ENCODE measurements at regions not wholly inside any gene's neighbourhood (a gene's known extent, or its start where the extent isn't known, plus 50 kb on each side); places are given as distances from the start of the nearest gene placed in this dataset.

GRCh38 chr12:17591005-17591681 is 498.9 kb downstream of the RERGL start:
- TF ChIP-seq, protein P1, sequence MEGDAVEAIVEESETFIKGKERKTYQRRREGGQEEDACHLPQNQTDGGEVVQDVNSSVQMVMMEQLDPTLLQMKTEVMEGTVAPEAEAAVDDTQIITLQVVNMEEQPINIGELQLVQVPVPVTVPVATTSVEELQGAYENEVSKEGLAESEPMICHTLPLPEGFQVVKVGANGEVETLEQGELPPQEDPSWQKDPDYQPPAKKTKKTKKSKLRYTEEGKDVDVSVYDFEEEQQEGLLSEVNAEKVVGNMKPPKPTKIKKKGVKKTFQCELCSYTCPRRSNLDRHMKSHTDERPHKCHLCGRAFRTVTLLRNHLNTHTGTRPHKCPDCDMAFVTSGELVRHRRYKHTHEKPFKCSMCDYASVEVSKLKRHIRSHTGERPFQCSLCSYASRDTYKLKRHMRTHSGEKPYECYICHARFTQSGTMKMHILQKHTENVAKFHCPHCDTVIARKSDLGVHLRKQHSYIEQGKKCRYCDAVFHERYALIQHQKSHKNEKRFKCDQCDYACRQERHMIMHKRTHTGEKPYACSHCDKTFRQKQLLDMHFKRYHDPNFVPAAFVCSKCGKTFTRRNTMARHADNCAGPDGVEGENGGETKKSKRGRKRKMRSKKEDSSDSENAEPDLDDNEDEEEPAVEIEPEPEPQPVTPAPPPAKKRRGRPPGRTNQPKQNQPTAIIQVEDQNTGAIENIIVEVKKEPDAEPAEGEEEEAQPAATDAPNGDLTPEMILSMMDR (IDR thresholded peaks at IDR 0.05), result no peak
- TF ChIP-seq POLR2A (IDR thresholded peaks at IDR 0.05), result no peak
